H1 (cell line): ENCODE measurements at regions not wholly inside any gene's neighbourhood (a gene's known extent, or its start where the extent isn't known, plus 50 kb on each side); places are given as distances from the start of the nearest gene placed in this dataset.

Experiments used
- CTCF ChIA-PET: fragments of 300-600 bp; sonication (Branson Sonifier 250); formaldehyde crosslinking; loops from one replicate; lab custom pipeline; 2021; ENCODE audit not compliant: partially characterized antibody; lab: Charles Lee
- POLR2A ChIA-PET: fragments of 300-600 bp; sonication (Branson Sonifier 250); formaldehyde crosslinking; loops from one replicate; lab custom pipeline; 2021; ENCODE audit warnings: inconsistent platforms; ENCODE audit not compliant: partially characterized antibody; lab: Charles Lee
- DNase-seq, 2 experiments: peaks; one replicate each; pipeline versions ENCODE4 v3.0.0 to v3.0.0-alpha.2; 2010 to 2022; ENCODE audit warnings: low spot score in 2 of 2, low read depth in 1 of 2, mixed read lengths in 1 of 2
- FAIRE-seq: peaks from 2 replicates; lab custom pipeline; 2011; peaks lifted over from hg19 to GRCh38; lab: Jason Lieb, UNC
- H2AFZ ChIP-seq: 2 replicates; pipeline ENCODE4 v1.8.1; 2012; ENCODE audit warnings: low read length, inconsistent platforms
- H2AK5ac ChIP-seq: 2 replicates; pipeline ENCODE4 v1.6.1; 2013; ENCODE audit warnings: low read depth, low read length
- H2BK120ac ChIP-seq: replicated peaks from 2 replicates; pipeline ENCODE3; 2013; ENCODE audit warnings: low read depth, low read length, inconsistent platforms
- H2BK12ac ChIP-seq: 2 replicates; pipeline ENCODE4 v1.6.1; 2013; ENCODE audit warnings: low read depth, low read length
- H2BK15ac ChIP-seq: 2 replicates; pipeline ENCODE4 v1.6.1; 2013; ENCODE audit warnings: low read length
- H2BK20ac ChIP-seq: 2 replicates; pipeline ENCODE4 v1.6.1; 2013; ENCODE audit warnings: low read length
- H2BK5ac ChIP-seq: 2 replicates; pipeline ENCODE4 v1.6.1; 2013; ENCODE audit warnings: low read depth, low read length
- H3K14ac ChIP-seq: 2 replicates; pipeline ENCODE4 v1.6.1; 2013; ENCODE audit warnings: inconsistent platforms; ENCODE audit not compliant: insufficient read length
- H3K18ac ChIP-seq: 2 replicates; pipeline ENCODE4 v1.6.1; 2013; ENCODE audit warnings: low read length; ENCODE audit errors: extremely low read depth
- H3K23ac ChIP-seq: 2 replicates; pipeline ENCODE4 v1.6.1; 2013; ENCODE audit warnings: inconsistent platforms; ENCODE audit not compliant: insufficient read length
- H3K23me2 ChIP-seq: 2 replicates; pipeline ENCODE4 v1.6.1; 2013; ENCODE audit warnings: low read depth, low read length
- H3K27ac ChIP-seq: 2 replicates; pipeline ENCODE4 v1.6.1; 2011; ENCODE audit warnings: low read depth, low read length, inconsistent platforms
- H3K27me3 ChIP-seq, 4 experiments: replicated peaks in 1 of 4; 1 replicate in 1 of 4; 2 replicates in 3 of 4; pipeline versions ENCODE4 v1.6.1 to v1.8.1; 2011 to 2013; ENCODE audit warnings: low read length in 3 of 4, mild to moderate bottlenecking in 3 of 4, inconsistent platforms in 2 of 4, mixed read lengths in 2 of 4, moderate library complexity in 1 of 4; ENCODE audit not compliant: control insufficient read depth in 3 of 4, insufficient read depth in 3 of 4; ENCODE audit errors: extremely low read depth in 1 of 4
- H3K36me3 ChIP-seq, 4 experiments: 2 replicates each; pipeline versions ENCODE4 v1.6.1 to v1.8.1; 2011 to 2013; ENCODE audit warnings: mild to moderate bottlenecking in 4 of 4, low read length in 3 of 4, moderate library complexity in 2 of 4, control low read depth in 1 of 4, inconsistent platforms in 1 of 4; ENCODE audit not compliant: insufficient read depth in 4 of 4, control insufficient read depth in 2 of 4
- H3K4ac ChIP-seq: replicated peaks from 2 replicates; pipeline ENCODE3; 2013; ENCODE audit warnings: low read length, low read depth, mixed read lengths, inconsistent platforms; ENCODE audit not compliant: insufficient read length
- H3K4me1 ChIP-seq, 4 experiments: replicated peaks in 1 of 4; 1 replicate in 1 of 4; 2 replicates in 3 of 4; pipeline versions ENCODE4 v1.6.1 to v1.8.1; 2011 to 2013; ENCODE audit warnings: low read length in 3 of 4, inconsistent platforms in 2 of 4, mixed read lengths in 1 of 4; ENCODE audit not compliant: insufficient read depth in 4 of 4, control insufficient read depth in 3 of 4
- H3K4me2 ChIP-seq, 2 experiments: 2 replicates each; pipeline versions ENCODE4 v1.6.1 to v1.8.1; 2011 to 2013; ENCODE audit warnings: low read depth in 2 of 2, low read length in 2 of 2, control low read depth in 1 of 2, inconsistent platforms in 1 of 2, mild to moderate bottlenecking in 1 of 2; ENCODE audit not compliant: insufficient read depth in 1 of 2
- H3K4me3 ChIP-seq, 4 experiments: fragments of 200-600, 300-600 bp in 1 of 4; sonication (generic), shearing (Covaris generic), sonication (Bioruptor Twin) in 1 of 4; 2 replicates each; pipeline versions ENCODE4 v1.5.1 to v1.8.1; 2011 to 2016; ENCODE audit warnings: low read length in 4 of 4, low read depth in 3 of 4, control low read depth in 2 of 4, inconsistent platforms in 2 of 4, mild to moderate bottlenecking in 2 of 4, mixed read lengths in 1 of 4, moderate library complexity in 1 of 4; ENCODE audit not compliant: insufficient read depth in 2 of 4; ENCODE audit errors: extremely low read depth in 1 of 4
- H3K56ac ChIP-seq: replicated peaks from 2 replicates; pipeline ENCODE3; 2013; ENCODE audit warnings: low read depth, mild to moderate bottlenecking, mixed read lengths, low read length, inconsistent platforms; ENCODE audit not compliant: insufficient read length
- H3K79me1 ChIP-seq: 2 replicates; pipeline ENCODE4 v1.6.1; 2013; ENCODE audit warnings: low read depth, low read length, control low read depth
- H3K79me2 ChIP-seq, 2 experiments: 2 replicates each; pipeline versions ENCODE4 v1.6.1 to v1.8.1; 2012 to 2013; ENCODE audit warnings: low read length in 2 of 2, mild to moderate bottlenecking in 2 of 2, inconsistent platforms in 1 of 2; ENCODE audit not compliant: insufficient read depth in 2 of 2, control insufficient read depth in 1 of 2
- H3K9ac ChIP-seq, 4 experiments: replicated peaks in 1 of 4; 1 replicate in 1 of 4; 2 replicates in 3 of 4; pipeline versions ENCODE4 v1.6.1 to v1.8.1; 2011 to 2013; ENCODE audit warnings: low read depth in 3 of 4, low read length in 3 of 4, control low read depth in 2 of 4, mild to moderate bottlenecking in 2 of 4, moderate library complexity in 2 of 4, inconsistent platforms in 1 of 4; ENCODE audit errors: extremely low read depth in 1 of 4
- H3K9me3 ChIP-seq, 2 experiments: 2 replicates each; pipeline versions ENCODE4 v1.6.1 to v1.8.1; 2012 to 2013; ENCODE audit warnings: mild to moderate bottlenecking in 2 of 2, moderate library complexity in 2 of 2, control low read depth in 1 of 2, inconsistent platforms in 1 of 2, low read depth in 1 of 2, low read length in 1 of 2, mixed read lengths in 1 of 2; ENCODE audit not compliant: insufficient read depth in 2 of 2
- H4K20me1 ChIP-seq, 2 experiments: replicated peaks in 1 of 2; 2 replicates each; pipeline versions ENCODE3 to v1.8.1; 2011 to 2013; ENCODE audit warnings: inconsistent platforms in 2 of 2, low read length in 2 of 2, mild to moderate bottlenecking in 1 of 2; ENCODE audit not compliant: insufficient read depth in 2 of 2, control insufficient read depth in 1 of 2
- H4K5ac ChIP-seq: 2 replicates; pipeline ENCODE4 v1.6.1; 2013; ENCODE audit warnings: low read length, low read depth, mixed read lengths, inconsistent platforms; ENCODE audit not compliant: insufficient read length
- H4K8ac ChIP-seq: 2 replicates; pipeline ENCODE4 v1.8.0; 2013; ENCODE audit warnings: mild to moderate bottlenecking, moderate library complexity, low read length, inconsistent platforms; ENCODE audit not compliant: insufficient read depth; ENCODE audit errors: extremely low read depth
- H4K91ac ChIP-seq: replicated peaks from 2 replicates; pipeline ENCODE3; 2013; ENCODE audit warnings: low read length, mixed read lengths, inconsistent platforms; ENCODE audit not compliant: insufficient read length
- PHF8 ChIP-seq: fragments of 200-600 bp; sonication (generic); conservative IDR thresholded peaks from 2 replicates; pipeline ENCODE4 v1.7.1; 2012; ENCODE audit warnings: low read depth, mild to moderate bottlenecking, inconsistent platforms, low read length, moderate library complexity
- RXRA ChIP-seq: IDR thresholded peaks from 2 replicates; pipeline ENCODE4 v1.6.1; 2011; ENCODE audit warnings: low read depth, mild to moderate bottlenecking, low read length, moderate library complexity; ENCODE audit not compliant: insufficient read depth
- SIRT6 ChIP-seq: IDR thresholded peaks from one replicate; pipeline ENCODE4 v1.7.1; 2012; ENCODE audit warnings: low read length, inconsistent platforms
- SIX5 ChIP-seq: IDR thresholded peaks from 2 replicates; pipeline ENCODE4 v1.6.1; 2011; ENCODE audit warnings: mild to moderate bottlenecking, low read depth, low read length
- TEAD4 ChIP-seq: IDR thresholded peaks from 2 replicates; pipeline ENCODE4 v1.6.1; 2012; ENCODE audit warnings: low read depth, low read length, inconsistent platforms, mixed read lengths
- WGBS, 2 experiments: shearing (Covaris generic) in 1 of 2; methylation state at CpG; one replicate each; pipeline versions ENCODE4 v1.1.6 to v1.1.7; 2013 to 2015; ENCODE audit warnings: low lambda C conversion rate in 2 of 2, mixed read lengths in 2 of 2, inconsistent platforms in 1 of 2, low coverage in 1 of 2, missing lambda C conversion rate in 1 of 2; ENCODE audit not compliant: insufficient replicate concordance in 2 of 2, insufficient coverage in 1 of 2, insufficient read length in 1 of 2; ENCODE audit errors: extremely low coverage in 1 of 2, missing lambda C conversion rate in 1 of 2; 5-methylcytosine and 5-hydroxymethylcytosine counted together

GRCh38 chr5:121692158-121692557 is 159.5 kb upstream of the FTMT start:
- no peak for TF ChIP-seq RXRA
- TF ChIP-seq PHF8: no peak
- no peak for TF ChIP-seq SIX5
- TF ChIP-seq TEAD4: no peak
- TF ChIP-seq SIRT6: no peak
- TF ChIP-seq, all 59 proteins: peak for 0
- Histone ChIP-seq H3K23me2 (no peaks in the 10 kb centered on the region), H3K23ac (no peak overlapping the region), H2BK12ac (no peak overlapping the region), H2BK5ac (no peak overlapping the region), H3K27me3 (no peaks in the 10 kb centered on the region), H3K4me1 (peaks cover 3 to 5% (median 3%) of the 10 kb centered on the region in 4 experiments; a peak in 4 of 7 replicates), H4K8ac (no peak overlapping the region), H2AK5ac (no peak overlapping the region), H4K5ac (no peak overlapping the region), H3K14ac (no peak overlapping the region), H4K20me1 (no peaks in the 10 kb centered on the region), H3K79me1 (no peaks in the 10 kb centered on the region), H3K9me3 (no peaks in the 10 kb centered on the region), H3K4ac (no peak overlapping the region), H3K27ac (no peak overlapping the region), H3K36me3 (no peaks in the 10 kb centered on the region), H3K79me2 (no peaks in the 10 kb centered on the region), H3K4me3 (no peak overlapping the region), H2AFZ (no peak overlapping the region), H2BK120ac (no peak overlapping the region), H2BK20ac (no peak overlapping the region), H3K9ac (no peak overlapping the region), H3K56ac (no peak overlapping the region), H3K4me2 (no peak overlapping the region), H2BK15ac (no peak overlapping the region), H4K91ac (no peak overlapping the region), H3K18ac (no peak overlapping the region)
- 93% methylated on average over 2 of the region's 2 CpGs; no CpG with 5 or more reads in 1 of the 2 experiments for WGBS, 2 experiments
- CTCF ChIA-PET: no interaction called here
- FAIRE-seq (no peak), DNase-seq (no peak)
- POLR2A ChIA-PET: no interaction called here
